IMR-90 (cell line): ENCODE measurements at regions not wholly inside any gene's neighbourhood (a gene's known extent, or its start where the extent isn't known, plus 50 kb on each side); places are given as distances from the start of the nearest gene placed in this dataset.

Experiments used
- ATAC-seq: fragments of 200-7000 bp; cut with Tn5 transposase; 2 replicates; pipeline ENCODE4 v1.9.1; 2020; ENCODE audit warnings: low read depth, mild to moderate bottlenecking, moderate library complexity
- BruUV-seq: library from RNA; stranded (reverse); fragments of 400-500 nt; replicated peaks from 2 replicates; lab custom pipeline; 2021; lab: Mats Ljungman, UMichigan
- CTCF ChIA-PET: fragments of 300-600 bp; formaldehyde crosslinking; extraction: SDS; loops from one replicate; lab custom pipeline; 2021; ENCODE audit warnings: antibody characterized with exemption; lab: Yijun Ruan, JAX
- POLR2A ChIA-PET: fragments of 300-600 bp; sonication (Branson Sonifier 250); formaldehyde crosslinking; loops from one replicate; lab custom pipeline; 2022; ENCODE audit warnings: antibody characterized with exemption; ENCODE audit not compliant: unreplicated experiment; lab: Charles Lee
- DNase-seq: peaks from one replicate; pipeline ENCODE4 v3.0.0; 2013
- H2AFZ ChIP-seq: replicated peaks from 2 replicates; pipeline ENCODE3; 2013; ENCODE audit warnings: low read length, mild to moderate bottlenecking; ENCODE audit not compliant: poor library complexity
- H2AK5ac ChIP-seq: 2 replicates; pipeline ENCODE4 v1.6.1; 2013; ENCODE audit warnings: low read depth, low read length, inconsistent platforms
- H2AK9ac ChIP-seq: replicated peaks from 2 replicates; pipeline ENCODE3; 2013; ENCODE audit warnings: mild to moderate bottlenecking, low read depth, low read length, moderate library complexity; ENCODE audit not compliant: poor library complexity
- H2BK120ac ChIP-seq: 2 replicates; pipeline ENCODE4 v1.6.1; 2013; ENCODE audit warnings: low read depth, low read length, inconsistent platforms
- H2BK15ac ChIP-seq: 3 replicates; pipeline ENCODE4 v1.6.1; 2013; ENCODE audit warnings: low read depth, low read length, inconsistent platforms
- H2BK20ac ChIP-seq: 2 replicates; pipeline ENCODE4 v1.6.1; 2013; ENCODE audit warnings: low read depth, mild to moderate bottlenecking, inconsistent platforms, low read length, moderate library complexity
- H2BK5ac ChIP-seq: 2 replicates; pipeline ENCODE4 v1.6.1; 2013; ENCODE audit warnings: mild to moderate bottlenecking, low read depth, low read length, inconsistent platforms; ENCODE audit not compliant: poor library complexity, severe bottlenecking
- H3K14ac ChIP-seq: replicated peaks from 2 replicates; pipeline ENCODE4 v1.6.1; 2013; ENCODE audit warnings: low read depth, low read length, inconsistent platforms
- H3K18ac ChIP-seq: 2 replicates; pipeline ENCODE4 v1.6.1; 2013; ENCODE audit warnings: low read depth, low read length, control low read depth
- H3K23ac ChIP-seq: 2 replicates; pipeline ENCODE4 v1.6.1; 2013; ENCODE audit warnings: low read depth, low read length, inconsistent platforms
- H3K27ac ChIP-seq: 2 replicates; pipeline ENCODE4 v1.5.1; 2013; ENCODE audit warnings: mild to moderate bottlenecking, control low read depth, low read length; ENCODE audit not compliant: insufficient read depth
- H3K27me3 ChIP-seq: 2 replicates; pipeline ENCODE4 v1.6.1; 2013; ENCODE audit warnings: low read length; ENCODE audit not compliant: control insufficient read depth, insufficient read depth
- H3K36me3 ChIP-seq: 2 replicates; pipeline ENCODE4 v1.6.1; 2013; ENCODE audit warnings: low read length, mixed read lengths; ENCODE audit not compliant: control insufficient read depth, insufficient read depth
- H3K4ac ChIP-seq: 2 replicates; pipeline ENCODE4 v1.6.1; 2013; ENCODE audit warnings: low read depth, low read length, inconsistent platforms
- H3K4me1 ChIP-seq: 2 replicates; pipeline ENCODE4 v1.6.1; 2013; ENCODE audit warnings: low read length, mixed read lengths; ENCODE audit not compliant: control insufficient read depth, insufficient read depth
- H3K4me2 ChIP-seq: 2 replicates; pipeline ENCODE4 v1.6.1; 2013; ENCODE audit warnings: low read depth, mild to moderate bottlenecking, control low read depth, low read length, moderate library complexity
- H3K4me3 ChIP-seq: 2 replicates; pipeline ENCODE4 v1.5.1; 2013; ENCODE audit warnings: low read depth, mild to moderate bottlenecking, control low read depth, low read length, moderate library complexity; ENCODE audit not compliant: insufficient read depth
- H3K56ac ChIP-seq: 2 replicates; pipeline ENCODE4 v1.6.1; 2013; ENCODE audit warnings: low read length, inconsistent platforms; ENCODE audit not compliant: insufficient read depth; ENCODE audit errors: extremely low read depth
- H3K79me1 ChIP-seq, 2 experiments: 2 replicates each; pipeline ENCODE4 v1.6.1; 2013; ENCODE audit warnings: low read length in 2 of 2, inconsistent platforms in 1 of 2, low read depth in 1 of 2
- H3K9ac ChIP-seq: 2 replicates; pipeline ENCODE4 v1.6.1; 2013; ENCODE audit warnings: low read depth, low read length, control low read depth
- H3K9me1 ChIP-seq: 2 replicates; pipeline ENCODE4 v1.6.1; 2013; ENCODE audit warnings: low read length, inconsistent platforms; ENCODE audit not compliant: insufficient read depth
- H3K9me3 ChIP-seq: 2 replicates; pipeline ENCODE4 v1.6.1; 2013; ENCODE audit warnings: low read length; ENCODE audit not compliant: control insufficient read depth, insufficient read depth
- H4K20me1 ChIP-seq: 2 replicates; pipeline ENCODE4 v1.6.1; 2013; ENCODE audit warnings: low read length, inconsistent platforms; ENCODE audit not compliant: insufficient read depth
- H4K5ac ChIP-seq: 2 replicates; pipeline ENCODE4 v1.6.1; 2013; ENCODE audit warnings: mild to moderate bottlenecking, low read depth, low read length, control low read depth
- H4K8ac ChIP-seq, 2 experiments: 2 replicates each; pipeline ENCODE4 v1.6.1; 2013; ENCODE audit warnings: low read depth in 2 of 2, low read length in 2 of 2, control low read depth in 1 of 2, inconsistent platforms in 1 of 2
- H4K91ac ChIP-seq: 2 replicates; pipeline ENCODE4 v1.6.1; 2013; ENCODE audit warnings: low read depth, low read length, inconsistent platforms; ENCODE audit not compliant: insufficient read depth
- CHD1 ChIP-seq: IDR thresholded peaks from 2 replicates; pipeline ENCODE4 v1.6.1; 2012; ENCODE audit warnings: low read depth, low read length, improper control_type of control experiment
- MAFK ChIP-seq: IDR thresholded peaks from 2 replicates; pipeline ENCODE4 v1.6.1; 2012; ENCODE audit warnings: low read depth, low read length, improper control_type of control experiment
- MAZ ChIP-seq: IDR thresholded peaks from 2 replicates; pipeline ENCODE4 v1.6.1; 2012; ENCODE audit warnings: low read depth, mild to moderate bottlenecking, low read length, improper control_type of control experiment, moderate library complexity, borderline replicate concordance
- MXI1 ChIP-seq: IDR thresholded peaks from 2 replicates; pipeline ENCODE4 v1.6.1; 2012; ENCODE audit warnings: low read depth, mild to moderate bottlenecking, low read length, moderate library complexity, borderline replicate concordance
- NFE2L2 ChIP-seq: fragments of 150-350 bp; IDR thresholded peaks from 2 replicates; pipeline ENCODE4 v1.6.1; 2016; ENCODE audit warnings: low read depth, mild to moderate bottlenecking, low read length
- POLR2A ChIP-seq: IDR thresholded peaks from 2 replicates; pipeline ENCODE4 v1.6.1; 2012; ENCODE audit warnings: mild to moderate bottlenecking, low read depth, low read length
- RAD21 ChIP-seq: IDR thresholded peaks from 2 replicates; pipeline ENCODE4 v1.6.1; 2012; ENCODE audit warnings: low read length, improper control_type of control experiment
- RCOR1 ChIP-seq: IDR thresholded peaks from 2 replicates; pipeline ENCODE4 v1.6.1; 2012; ENCODE audit warnings: mild to moderate bottlenecking, low read length, improper control_type of control experiment; ENCODE audit not compliant: insufficient replicate concordance
- RFX5 ChIP-seq: IDR thresholded peaks from 2 replicates; pipeline ENCODE4 v1.8.0; 2012; ENCODE audit warnings: low read depth, mild to moderate bottlenecking, low read length, moderate library complexity
- WGBS, 2 experiments: methylation state at CpG; one replicate each; pipeline versions ENCODE4 v1.1.5 to v1.1.7; 2013; ENCODE audit warnings: missing lambda C conversion rate in 2 of 2; ENCODE audit not compliant: insufficient read length in 1 of 2; ENCODE audit errors: extremely low coverage in 2 of 2; 5-methylcytosine and 5-hydroxymethylcytosine counted together
- dilution Hi-C: fragments of 300-500 bp; cut with HindIII; formaldehyde crosslinking; loops from one replicate; pipeline ENCODE4 v1.14.3; 2018; ENCODE audit warnings: low sequenced_read_pairs; ENCODE audit not compliant: unreplicated experiment
- in situ Hi-C: fragments of 300-500 bp; cut with MboI; formaldehyde crosslinking; loops from 3 replicates; pipeline ENCODE4 v1.14.3; 2019; ENCODE audit warnings: low sequenced_read_pairs, inconsistent platforms, mixed read lengths
- intact Hi-C: fragments of 100-400 bp; cut with micrococcal nuclease; formaldehyde crosslinking; loops from 2 replicates; pipeline ENCODE4 v1.10.0; 2022
- TF ChIP-seq, protein P1 (sequence below): fragments of 150-350 bp; IDR thresholded peaks from 2 replicates; pipeline ENCODE4 v1.6.1; 2017; ENCODE audit warnings: mild to moderate bottlenecking, antibody characterized with exemption, low read length, low read depth
- TF ChIP-seq, protein P2 (sequence below): fragments of 150-350 bp; IDR thresholded peaks from 2 replicates; pipeline ENCODE4 v1.6.1; 2016; ENCODE audit warnings: low read depth, mild to moderate bottlenecking, low read length, moderate library complexity, borderline replicate concordance

DNA sequence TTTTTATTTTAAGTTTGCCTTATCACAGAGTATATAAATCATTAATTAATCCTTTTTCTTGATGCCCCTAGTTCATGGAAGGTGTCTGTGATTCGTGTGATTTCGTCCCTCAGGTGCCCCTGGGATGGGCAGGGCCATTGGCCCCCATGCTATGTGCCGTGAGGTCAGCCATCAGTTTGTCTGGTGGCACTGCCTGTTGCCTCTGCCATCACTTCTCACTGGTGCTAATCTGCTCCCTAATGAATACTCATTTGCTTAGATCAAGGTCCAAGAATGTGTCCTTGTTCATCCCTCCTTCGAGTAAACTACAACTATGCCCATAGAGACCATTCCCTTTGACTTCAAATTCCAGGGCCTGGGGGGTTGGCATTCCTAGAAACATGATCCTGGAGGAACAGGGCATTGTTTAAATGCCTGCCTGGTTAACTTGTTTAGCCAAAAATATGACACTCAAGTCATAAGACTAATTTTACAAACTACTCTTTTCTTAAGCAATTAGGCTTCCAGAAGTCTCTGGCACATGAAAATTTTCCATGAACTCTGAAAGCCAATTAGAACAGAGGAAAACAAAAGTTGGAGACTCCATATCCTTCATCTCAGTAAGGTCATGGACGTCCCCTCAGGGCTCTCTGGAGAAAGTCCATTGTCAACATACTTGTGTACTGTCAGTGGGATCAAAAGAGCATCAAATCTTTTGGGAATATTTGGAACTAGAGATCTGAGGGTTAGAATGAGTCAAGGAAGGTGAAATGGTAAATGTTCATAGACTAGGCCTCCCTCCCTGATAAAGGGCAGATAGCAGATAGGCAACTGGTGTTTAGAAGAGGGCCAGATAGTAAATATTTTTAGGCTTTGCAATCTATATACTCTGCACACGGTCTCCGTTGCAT is 90.9 kb upstream of the PLXNC1 start (continued):
- TF ChIP-seq MAZ (no peak), MAFK (no peak), POLR2A (no peak)

DNA sequence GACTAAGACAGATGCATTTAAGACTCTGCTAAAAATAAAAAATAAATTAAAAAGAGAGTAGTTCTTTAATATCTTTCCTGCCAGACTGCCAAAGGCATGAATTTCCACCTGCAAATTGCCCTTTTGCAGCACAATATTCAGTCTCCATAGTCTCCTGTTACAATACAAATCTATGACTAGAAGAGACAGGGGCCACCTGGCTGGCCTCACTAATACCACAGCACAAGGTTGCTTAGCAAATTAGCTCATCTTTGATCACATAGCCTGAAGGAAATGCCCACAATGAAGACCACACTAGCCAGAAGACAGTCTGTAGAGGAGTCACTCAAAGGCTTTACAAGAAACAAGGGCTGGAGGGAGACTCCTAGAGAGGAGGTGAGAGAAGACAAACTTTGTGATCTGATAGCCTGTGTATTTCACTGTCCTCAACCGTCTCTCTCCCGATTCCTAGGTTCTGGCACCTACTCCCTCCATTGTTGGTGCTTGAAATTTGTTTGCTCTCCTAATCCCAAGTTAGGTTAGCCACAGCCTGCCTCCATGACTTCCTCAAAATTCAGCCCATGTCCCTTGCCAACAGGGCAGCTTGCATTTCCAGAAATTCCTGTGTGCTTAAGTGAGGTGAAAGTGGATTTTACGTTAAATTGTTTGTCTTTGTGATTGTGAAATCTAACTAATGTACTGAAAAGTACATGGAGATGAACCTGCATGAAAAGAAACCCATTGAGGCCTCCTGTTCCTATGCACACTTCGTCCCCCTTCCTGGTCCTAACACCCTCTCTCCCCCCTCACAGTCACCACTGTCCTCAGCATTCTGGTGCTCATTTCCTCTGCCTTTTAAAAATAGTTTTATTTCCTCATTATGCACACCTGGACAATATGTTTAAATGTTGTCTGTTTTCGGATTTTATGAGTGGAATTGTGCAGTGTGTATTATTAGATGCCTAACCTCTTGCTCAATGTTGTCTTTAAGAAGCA is 88.7 kb upstream of the PLXNC1 start:
- Histone ChIP-seq H4K20me1 (no peaks in the 10 kb centered on the region), H2BK5ac (no peak overlapping the region), H4K91ac (no peak overlapping the region), H3K18ac (no peak overlapping the region), H4K8ac (no peak overlapping the region), H3K4me2 (no peak overlapping the region), H2AK5ac (no peak overlapping the region), H3K4me3 (no peak overlapping the region), H4K5ac (no peak overlapping the region), H3K36me3 (no peaks in the 10 kb centered on the region), H2BK120ac (no peak overlapping the region), H3K79me1 (no peaks in the 10 kb centered on the region), H3K9ac (no peak overlapping the region), H3K14ac (no peak overlapping the region), H2AFZ (no peak overlapping the region), H2BK15ac (no peak overlapping the region), H3K9me3 (no peaks in the 10 kb centered on the region), H2AK9ac (no peak overlapping the region), H3K4ac (no peak overlapping the region; the same call in 1 of the 2 replicates), H3K23ac (no peak overlapping the region), H3K27me3 (no peaks in the 10 kb centered on the region), H3K9me1 (no peaks in the 10 kb centered on the region; the same call in 1 of the 2 replicates), H3K27ac (no peak overlapping the region), H3K4me1 (peaks cover 10% of the 10 kb centered on the region), H2BK20ac (no peak overlapping the region), H3K56ac (no peak overlapping the region)
- BruUV-seq = no TSS peak
- no CpG with 5 or more reads among the region's 5 CpGs for WGBS, 2 experiments
- dilution Hi-C loops (no loop called here), intact Hi-C loops (no loop called here), in situ Hi-C loops (no loop called here)
- DNase-seq (no peak), ATAC-seq (no peak)
- TF ChIP-seq, protein P1, sequence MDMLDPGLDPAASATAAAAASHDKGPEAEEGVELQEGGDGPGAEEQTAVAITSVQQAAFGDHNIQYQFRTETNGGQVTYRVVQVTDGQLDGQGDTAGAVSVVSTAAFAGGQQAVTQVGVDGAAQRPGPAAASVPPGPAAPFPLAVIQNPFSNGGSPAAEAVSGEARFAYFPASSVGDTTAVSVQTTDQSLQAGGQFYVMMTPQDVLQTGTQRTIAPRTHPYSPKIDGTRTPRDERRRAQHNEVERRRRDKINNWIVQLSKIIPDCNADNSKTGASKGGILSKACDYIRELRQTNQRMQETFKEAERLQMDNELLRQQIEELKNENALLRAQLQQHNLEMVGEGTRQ = no peak
- TF ChIP-seq RFX5 = no peak
- no peak for TF ChIP-seq CHD1
- TF ChIP-seq RAD21 = no peak
- TF ChIP-seq NFE2L2 = no peak
- no peak for TF ChIP-seq MXI1
- TF ChIP-seq POLR2A = no peak
- no peak for TF ChIP-seq RCOR1
- TF ChIP-seq, protein P2, sequence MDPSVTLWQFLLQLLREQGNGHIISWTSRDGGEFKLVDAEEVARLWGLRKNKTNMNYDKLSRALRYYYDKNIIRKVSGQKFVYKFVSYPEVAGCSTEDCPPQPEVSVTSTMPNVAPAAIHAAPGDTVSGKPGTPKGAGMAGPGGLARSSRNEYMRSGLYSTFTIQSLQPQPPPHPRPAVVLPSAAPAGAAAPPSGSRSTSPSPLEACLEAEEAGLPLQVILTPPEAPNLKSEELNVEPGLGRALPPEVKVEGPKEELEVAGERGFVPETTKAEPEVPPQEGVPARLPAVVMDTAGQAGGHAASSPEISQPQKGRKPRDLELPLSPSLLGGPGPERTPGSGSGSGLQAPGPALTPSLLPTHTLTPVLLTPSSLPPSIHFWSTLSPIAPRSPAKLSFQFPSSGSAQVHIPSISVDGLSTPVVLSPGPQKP = no peak
- TF ChIP-seq MAZ = no peak
- ChIA-PET CTCF (no interaction called here), POLR2A (no interaction called here)
